ENCODE measurements at regions not wholly inside any gene's neighbourhood (a gene's known extent, or its start where the extent isn't known, plus 50 kb on each side); places are given as distances from the start of the nearest gene placed in this dataset.

DNA sequence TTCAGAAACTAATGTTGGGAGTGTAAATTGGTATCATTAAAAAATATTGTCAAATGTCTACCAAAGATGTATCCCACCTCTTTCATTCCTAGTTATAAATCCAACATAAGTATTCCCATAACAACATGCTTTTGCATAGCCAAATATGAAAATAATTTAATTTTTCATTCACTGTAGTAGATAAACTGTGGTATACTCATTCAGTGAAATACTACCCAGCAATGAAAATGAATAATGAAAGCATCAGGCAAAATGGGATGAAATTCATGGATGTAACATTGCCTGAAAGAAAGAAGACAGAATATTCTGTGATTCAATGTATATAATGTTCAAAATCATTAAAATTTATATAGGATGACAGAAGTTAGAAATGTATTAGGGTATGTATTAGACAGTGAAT, 629.0 kb upstream of the MBL2 start:
- H3K27ac ChIP-seq = no peak overlapping the region
- TF ChIP-seq, protein P1, sequence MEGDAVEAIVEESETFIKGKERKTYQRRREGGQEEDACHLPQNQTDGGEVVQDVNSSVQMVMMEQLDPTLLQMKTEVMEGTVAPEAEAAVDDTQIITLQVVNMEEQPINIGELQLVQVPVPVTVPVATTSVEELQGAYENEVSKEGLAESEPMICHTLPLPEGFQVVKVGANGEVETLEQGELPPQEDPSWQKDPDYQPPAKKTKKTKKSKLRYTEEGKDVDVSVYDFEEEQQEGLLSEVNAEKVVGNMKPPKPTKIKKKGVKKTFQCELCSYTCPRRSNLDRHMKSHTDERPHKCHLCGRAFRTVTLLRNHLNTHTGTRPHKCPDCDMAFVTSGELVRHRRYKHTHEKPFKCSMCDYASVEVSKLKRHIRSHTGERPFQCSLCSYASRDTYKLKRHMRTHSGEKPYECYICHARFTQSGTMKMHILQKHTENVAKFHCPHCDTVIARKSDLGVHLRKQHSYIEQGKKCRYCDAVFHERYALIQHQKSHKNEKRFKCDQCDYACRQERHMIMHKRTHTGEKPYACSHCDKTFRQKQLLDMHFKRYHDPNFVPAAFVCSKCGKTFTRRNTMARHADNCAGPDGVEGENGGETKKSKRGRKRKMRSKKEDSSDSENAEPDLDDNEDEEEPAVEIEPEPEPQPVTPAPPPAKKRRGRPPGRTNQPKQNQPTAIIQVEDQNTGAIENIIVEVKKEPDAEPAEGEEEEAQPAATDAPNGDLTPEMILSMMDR (IDR thresholded peaks at IDR 0.05) = no peak
- no peak for TF ChIP-seq ZFX (IDR thresholded peaks at IDR 0.05; ENCODE audit: borderline replicate concordance)

DNA sequence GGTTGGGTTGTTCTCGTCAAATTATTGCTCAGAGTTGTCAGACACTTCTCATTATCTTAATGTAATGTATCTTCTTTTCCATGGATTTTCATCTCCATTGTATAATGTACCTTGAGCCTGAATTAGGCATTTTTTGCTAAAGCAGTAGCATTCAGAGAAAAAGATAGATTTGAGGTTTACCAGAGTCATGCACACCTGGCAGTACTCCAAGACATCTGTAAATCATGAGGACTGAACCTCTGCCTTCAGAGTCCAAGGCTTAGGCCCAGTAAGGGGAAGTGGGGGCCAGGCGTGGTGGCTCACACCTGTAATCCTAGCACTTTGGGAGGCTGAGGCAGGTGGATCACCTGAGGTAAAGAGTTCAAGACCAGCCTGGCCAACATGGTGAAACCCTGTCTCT, 624.3 kb upstream of the MBL2 start:
- TF ChIP-seq, protein P1 (IDR thresholded peaks at IDR 0.05) = no peak
- TF ChIP-seq ZFX (IDR thresholded peaks at IDR 0.05; ENCODE audit: borderline replicate concordance) = no peak
- H3K27ac ChIP-seq = no peak overlapping the region

DNA sequence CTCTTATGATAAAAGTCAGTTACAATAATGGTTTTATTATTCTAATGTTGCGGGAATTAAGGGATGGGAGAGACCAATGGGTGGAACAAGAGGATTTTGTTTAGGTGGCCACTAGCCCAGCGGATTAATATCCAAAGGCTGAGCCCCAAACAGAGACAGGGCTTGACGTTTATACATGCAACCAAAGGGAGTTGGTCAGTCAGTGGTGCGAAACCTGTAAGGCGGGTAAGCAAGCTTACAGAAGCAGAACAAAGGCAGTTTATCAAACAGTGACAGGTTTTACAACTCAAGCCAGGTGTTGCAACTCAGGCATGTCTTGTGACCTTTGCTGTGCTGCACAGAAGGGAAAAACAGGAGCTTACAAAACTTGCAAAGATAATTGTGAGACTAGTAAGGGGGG, 622.9 kb upstream of the MBL2 start:
- no peak overlapping the region for H3K27ac ChIP-seq
- no peak for TF ChIP-seq ZFX (IDR thresholded peaks at IDR 0.05; ENCODE audit: borderline replicate concordance)
- TF ChIP-seq, protein P1 (IDR thresholded peaks at IDR 0.05) = no peak

DNA sequence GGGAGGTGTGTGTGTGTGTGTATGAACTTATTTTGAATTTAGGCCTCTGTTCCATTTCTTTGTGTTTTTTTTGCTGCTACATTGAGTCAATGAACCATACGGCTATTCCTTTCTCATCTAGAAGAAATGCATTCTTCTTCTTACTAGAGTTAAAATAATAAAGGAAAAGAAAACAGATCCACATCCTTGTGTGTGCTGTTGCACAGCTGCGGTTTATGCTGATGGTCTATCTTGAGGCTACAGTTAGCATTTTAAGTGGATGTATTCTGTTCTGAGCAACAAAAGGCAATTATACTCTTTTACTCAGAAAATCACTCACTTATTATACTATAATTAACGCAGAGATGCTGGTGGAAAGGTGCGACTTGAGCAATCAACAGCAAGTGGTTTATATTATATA, 615.0 kb upstream of the MBL2 start:
- no peak for TF ChIP-seq ZFX (IDR thresholded peaks at IDR 0.05; ENCODE audit: borderline replicate concordance)
- H3K27ac ChIP-seq = no peak overlapping the region

DNA sequence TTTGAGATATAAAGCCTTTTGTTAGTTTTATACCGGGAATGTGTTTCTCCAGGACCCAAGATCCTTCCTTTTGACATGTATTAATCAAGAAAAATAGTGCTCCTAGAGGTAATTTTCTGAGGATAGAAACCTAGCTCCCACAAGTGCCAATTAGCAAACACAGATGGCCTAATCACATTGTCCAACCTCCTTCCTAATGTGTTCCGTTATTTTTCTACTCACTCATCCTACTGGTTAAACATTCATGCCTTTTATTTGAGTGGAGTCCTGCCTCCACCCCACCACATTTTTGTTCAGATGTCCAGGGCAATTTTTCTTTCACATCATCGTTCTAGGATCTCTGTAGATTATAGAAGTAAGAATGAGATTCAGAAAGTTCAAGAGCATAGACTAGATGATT, 610.0 kb upstream of the MBL2 start:
- TF ChIP-seq, protein P1 (IDR thresholded peaks at IDR 0.05) = no peak
- no peak for TF ChIP-seq ZFX (IDR thresholded peaks at IDR 0.05; ENCODE audit: borderline replicate concordance)
- H3K27ac ChIP-seq = no peak overlapping the region

DNA sequence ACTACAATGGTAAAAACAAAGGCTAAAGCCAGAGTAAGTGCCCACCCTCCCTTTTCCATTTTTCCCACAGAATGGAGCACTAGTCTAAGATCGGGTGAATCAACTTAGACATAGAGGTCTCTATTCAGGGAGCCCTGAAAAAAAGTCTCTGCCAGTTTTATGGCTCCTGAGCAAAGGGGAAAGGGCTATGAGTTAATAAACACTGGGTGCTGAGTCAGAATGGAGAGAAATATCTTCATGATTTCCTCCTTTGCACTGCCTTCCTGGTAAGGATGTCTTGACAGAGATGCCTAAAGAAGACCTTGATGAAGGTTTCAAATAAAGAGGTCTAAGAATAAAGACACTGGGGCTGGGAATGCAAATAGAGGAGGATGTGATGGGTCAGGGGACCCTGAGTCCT, 607.4 kb upstream of the MBL2 start:
- TF ChIP-seq, protein P1 (IDR thresholded peaks at IDR 0.05) = no peak
- TF ChIP-seq ZFX (IDR thresholded peaks at IDR 0.05; ENCODE audit: borderline replicate concordance) = no peak

DNA sequence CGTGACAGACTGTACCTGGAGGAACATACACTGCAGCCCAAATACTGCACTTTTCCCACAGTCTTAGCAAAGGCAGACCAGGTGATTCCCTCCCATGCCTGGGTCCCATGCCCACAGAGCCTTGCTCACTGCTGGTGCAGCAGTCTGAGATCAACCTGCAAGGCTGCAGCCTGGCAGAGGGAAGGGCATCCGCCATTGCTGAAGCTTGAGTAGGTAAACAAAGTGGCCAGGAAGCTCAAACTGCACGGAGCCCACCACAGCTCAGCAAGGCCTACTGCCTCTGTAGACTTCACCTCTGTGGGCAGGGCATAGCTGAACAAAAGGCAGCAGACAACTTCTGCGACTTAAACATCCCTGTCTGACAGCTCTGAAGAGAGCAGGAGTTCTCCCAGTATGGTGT, 597.8 kb upstream of the MBL2 start:
- TF ChIP-seq, protein P1 (IDR thresholded peaks at IDR 0.05) = no peak
- TF ChIP-seq ZFX (IDR thresholded peaks at IDR 0.05; ENCODE audit: borderline replicate concordance) = no peak

More for the DNA sequence above, 607.4 kb upstream of the MBL2 start:
- H3K27ac ChIP-seq = no peak overlapping the region

DNA sequence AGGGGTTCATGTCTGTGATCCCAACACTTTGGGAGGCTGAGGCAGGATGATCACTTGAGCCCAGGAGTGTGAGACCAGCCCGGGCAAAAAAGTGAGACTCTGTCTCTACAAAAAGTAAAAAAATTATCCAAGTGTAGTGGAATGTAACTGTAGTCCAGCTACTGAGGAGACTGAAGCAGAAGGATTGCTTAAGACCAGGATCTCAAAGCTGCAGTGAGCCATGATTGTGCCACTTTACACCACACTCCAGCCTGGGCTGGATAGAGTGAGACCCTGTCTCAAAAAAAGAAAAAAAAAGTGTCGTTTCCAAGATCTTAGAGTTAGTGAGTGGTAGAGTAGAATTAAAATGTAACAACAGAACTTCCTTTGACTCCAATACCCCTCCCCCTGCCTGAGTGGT, 589.4 kb upstream of the MBL2 start:
- no peak overlapping the region for H3K27ac ChIP-seq
- TF ChIP-seq ZFX (IDR thresholded peaks at IDR 0.05; ENCODE audit: borderline replicate concordance) = no peak
- TF ChIP-seq, protein P1 (IDR thresholded peaks at IDR 0.05) = no peak

More for the DNA sequence above, 597.8 kb upstream of the MBL2 start:
- no peak overlapping the region for H3K27ac ChIP-seq

Data from 22Rv1 (cell line).